Caco-2 (cell line): ENCODE measurements at regions not wholly inside any gene's neighbourhood (a gene's known extent, or its start where the extent isn't known, plus 50 kb on each side); places are given as distances from the start of the nearest gene placed in this dataset.
A peak's percentile ranks its signal among the peaks of the same experiment; 100 is the strongest.

Experiments
- BruUV-seq: library from RNA; stranded (reverse); fragments of 400-500 nt; replicated peaks from 2 replicates; lab custom pipeline; 2021; lab: Mats Ljungman, UMichigan
- CTCF ChIA-PET: fragments of 300-600 bp; sonication (Branson Sonifier 250); formaldehyde crosslinking; loops from one replicate; lab custom pipeline; 2022; ENCODE audit warnings: antibody characterized with exemption; lab: Charles Lee
- POLR2A ChIA-PET: fragments of 300-600 bp; sonication (Branson Sonifier 250); formaldehyde crosslinking; loops from one replicate; lab custom pipeline; 2022; ENCODE audit warnings: antibody characterized with exemption; lab: Charles Lee
- DNase-seq, 2 experiments: peaks; one replicate each; pipeline versions ENCODE4 v3.0.0 to v3.0.0-alpha.2; 2020 to 2022
- H3K27me3 ChIP-seq: replicated peaks from 2 replicates; pipeline ENCODE4 v1.6.0; 2011; ENCODE audit warnings: low read length; ENCODE audit not compliant: control insufficient read depth, insufficient read depth
- H3K36me3 ChIP-seq: 2 replicates; pipeline ENCODE4 v1.5.1; 2011; ENCODE audit warnings: low read length; ENCODE audit not compliant: control insufficient read depth, insufficient read depth
- H3K4me1 ChIP-seq: fragments of 250-450 bp; sonication (Bioruptor Pico); 2 replicates; pipeline ENCODE4 v1.5.1; 2020; ENCODE audit warnings: mild to moderate bottlenecking
- H3K4me3 ChIP-seq: 2 replicates; pipeline ENCODE4 v1.5.1; 2011; ENCODE audit warnings: low read depth, mild to moderate bottlenecking, control low read depth, low read length
- H3K9me3 ChIP-seq: fragments of 250-450 bp; sonication (Bioruptor Pico); 2 replicates; pipeline ENCODE4 v1.5.1; 2020; ENCODE audit warnings: mild to moderate bottlenecking, moderate library complexity
- H3K27ac Mint-ChIP-seq: one replicate; pipeline ENCODE4 v1.8.0; 2022; ENCODE audit warnings: mixed read lengths; ENCODE audit not compliant: unreplicated experiment
- H3K27me3 Mint-ChIP-seq: one replicate; pipeline ENCODE4 v1.8.0; 2022; ENCODE audit warnings: mixed read lengths; ENCODE audit not compliant: insufficient read depth, unreplicated experiment
- H3K36me3 Mint-ChIP-seq: one replicate; pipeline ENCODE4 v1.8.0; 2022; ENCODE audit warnings: mild to moderate bottlenecking, mixed read lengths; ENCODE audit not compliant: insufficient read depth, unreplicated experiment
- H3K4me1 Mint-ChIP-seq: one replicate; pipeline ENCODE4 v1.8.0; 2022; ENCODE audit warnings: low read depth, mixed read lengths; ENCODE audit not compliant: unreplicated experiment
- H3K4me3 Mint-ChIP-seq: one replicate; pipeline ENCODE4 v1.8.0; 2022; ENCODE audit warnings: mild to moderate bottlenecking, moderate library complexity, mixed read lengths; ENCODE audit not compliant: unreplicated experiment
- H3K9me3 Mint-ChIP-seq: one replicate; pipeline ENCODE4 v1.8.0; 2022; ENCODE audit warnings: mixed read lengths; ENCODE audit not compliant: unreplicated experiment
- intact Hi-C: fragments of 100-400 bp; cut with micrococcal nuclease; formaldehyde crosslinking; loops from one replicate; pipeline ENCODE4 v1.10.0; 2022; ENCODE audit not compliant: unreplicated experiment
- TF ChIP-seq, protein P1 (sequence below), 2 experiments: fragments of 200-600 bp in 1 of 2; IDR thresholded peaks; 1 replicate in 1 of 2; 2 replicates in 1 of 2; pipeline versions ENCODE4 v1.5.1 to v1.8.0; 2011 to 2022; ENCODE audit warnings: antibody characterized with exemption in 1 of 2, control low read depth in 1 of 2, inconsistent platforms in 1 of 2, low read depth in 1 of 2, low read length in 1 of 2, mild to moderate bottlenecking in 1 of 2, moderate library complexity in 1 of 2; ENCODE audit not compliant: insufficient read depth in 1 of 2, severe bottlenecking in 1 of 2, unreplicated experiment in 1 of 2

DNA sequence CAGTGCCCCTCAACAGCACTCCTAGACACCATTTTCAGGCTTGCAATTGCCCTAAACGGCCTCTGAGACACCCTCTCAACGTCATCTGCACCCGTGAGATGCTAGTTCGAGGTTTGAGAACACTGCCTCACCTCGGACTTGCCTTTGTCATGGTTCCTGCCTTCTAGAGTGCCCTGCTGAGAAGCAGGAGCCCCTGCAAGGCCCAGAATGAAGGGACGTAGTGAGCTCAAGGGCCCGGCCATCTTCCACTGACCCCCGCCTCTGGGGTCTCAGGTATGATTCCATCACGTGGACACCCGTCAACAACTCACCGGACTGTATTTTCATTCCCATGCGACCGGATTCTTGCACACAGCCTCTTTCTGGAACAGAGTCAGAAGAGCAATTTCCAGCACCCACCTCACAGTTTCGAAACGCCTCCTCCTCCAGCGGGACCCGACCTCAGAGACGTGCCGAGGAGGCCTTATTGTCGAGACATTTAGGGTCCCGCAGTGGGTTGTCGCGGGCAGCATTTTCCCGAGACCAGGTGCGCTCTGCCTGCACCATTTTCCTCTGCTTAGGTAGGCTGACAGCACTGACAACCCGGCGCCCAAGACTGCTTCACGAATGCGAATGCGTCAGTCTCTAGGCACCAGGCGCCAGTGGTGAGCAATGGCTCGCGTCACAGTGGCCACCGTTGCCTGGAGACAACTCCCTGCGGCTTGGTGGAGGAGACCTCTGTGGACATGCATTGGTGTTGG, 999.9 kb downstream of the KCNJ18 start:
- Mint-ChIP-seq H3K4me3 (no peak overlapping the region), H3K27ac (no peak overlapping the region), H3K27me3 (no peaks in the 10 kb centered on the region), H3K9me3 (peaks cover 18% of the 10 kb centered on the region), H3K4me1 (no peaks in the 10 kb centered on the region), H3K36me3 (no peaks in the 10 kb centered on the region)
- ChIA-PET CTCF (no interaction called here), POLR2A (no interaction called here)
- Histone ChIP-seq H3K27me3 (no peaks in the 10 kb centered on the region), H3K4me3 (no peak overlapping the region), H3K4me1 (no peaks in the 10 kb centered on the region), H3K36me3 (no peaks in the 10 kb centered on the region), H3K9me3 (0 out of 2 replicates have a peak, but pooled peaks cover 9% of the 10 kb centered on the region)
- intact Hi-C loops, result no loop called here
- no peak for DNase-seq
- TF ChIP-seq, protein P1, sequence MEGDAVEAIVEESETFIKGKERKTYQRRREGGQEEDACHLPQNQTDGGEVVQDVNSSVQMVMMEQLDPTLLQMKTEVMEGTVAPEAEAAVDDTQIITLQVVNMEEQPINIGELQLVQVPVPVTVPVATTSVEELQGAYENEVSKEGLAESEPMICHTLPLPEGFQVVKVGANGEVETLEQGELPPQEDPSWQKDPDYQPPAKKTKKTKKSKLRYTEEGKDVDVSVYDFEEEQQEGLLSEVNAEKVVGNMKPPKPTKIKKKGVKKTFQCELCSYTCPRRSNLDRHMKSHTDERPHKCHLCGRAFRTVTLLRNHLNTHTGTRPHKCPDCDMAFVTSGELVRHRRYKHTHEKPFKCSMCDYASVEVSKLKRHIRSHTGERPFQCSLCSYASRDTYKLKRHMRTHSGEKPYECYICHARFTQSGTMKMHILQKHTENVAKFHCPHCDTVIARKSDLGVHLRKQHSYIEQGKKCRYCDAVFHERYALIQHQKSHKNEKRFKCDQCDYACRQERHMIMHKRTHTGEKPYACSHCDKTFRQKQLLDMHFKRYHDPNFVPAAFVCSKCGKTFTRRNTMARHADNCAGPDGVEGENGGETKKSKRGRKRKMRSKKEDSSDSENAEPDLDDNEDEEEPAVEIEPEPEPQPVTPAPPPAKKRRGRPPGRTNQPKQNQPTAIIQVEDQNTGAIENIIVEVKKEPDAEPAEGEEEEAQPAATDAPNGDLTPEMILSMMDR (IDR thresholded peaks at IDR 0.05; ENCODE audit: insufficient read depth in 1 of 2, low read depth in 1 of 2, low read length in 1 of 2, severe bottlenecking in 1 of 2, unreplicated experiment in 1 of 2), result no peak
- BruUV-seq, result no TSS peak

DNA sequence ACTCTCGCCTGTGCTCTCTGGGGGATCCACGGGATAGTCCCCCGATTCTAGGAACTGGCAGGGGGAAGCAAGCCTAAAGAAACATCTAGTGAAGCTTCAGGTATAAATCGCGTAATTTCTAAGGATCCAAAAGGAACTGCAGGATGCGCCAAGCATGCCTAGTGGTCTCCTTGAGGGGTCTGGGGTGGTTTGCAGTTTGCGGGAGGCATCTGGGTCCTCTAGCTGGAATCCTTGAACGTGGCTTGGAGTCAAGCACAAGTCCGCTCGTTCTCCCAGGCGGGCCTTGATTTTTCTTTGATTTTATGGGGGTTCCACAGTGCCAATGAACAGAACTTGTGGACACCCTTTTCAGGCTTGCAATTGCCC, 1000.5 kb downstream of the KCNJ18 start:
- H3K4me3 ChIP-seq, result no peak overlapping the region
- TF ChIP-seq, protein P1 (IDR thresholded peaks at IDR 0.05; ENCODE audit: insufficient read depth in 1 of 2, low read depth in 1 of 2, low read length in 1 of 2, severe bottlenecking in 1 of 2, unreplicated experiment in 1 of 2), result no peak
- Mint-ChIP-seq H3K36me3 (no peaks in the 10 kb centered on the region), H3K4me1 (no peaks in the 10 kb centered on the region), H3K27me3 (no peaks in the 10 kb centered on the region), H3K4me3 (no peak overlapping the region), H3K27ac (no peak overlapping the region), H3K9me3 (peaks cover 18% of the 10 kb centered on the region)
- H3K36me3 ChIP-seq, result no peaks in the 10 kb centered on the region
- no TSS peak for BruUV-seq
- no peaks in the 10 kb centered on the region for H3K4me1 ChIP-seq
- POLR2A ChIA-PET, result no interaction called here
- 0 out of 2 replicates have a peak, but pooled peaks cover 9% of the 10 kb centered on the region for H3K9me3 ChIP-seq
- H3K27me3 ChIP-seq, result no peaks in the 10 kb centered on the region
- no peak for DNase-seq
- intact Hi-C loops, result no loop called here
- CTCF ChIA-PET, result no interaction called here

DNA sequence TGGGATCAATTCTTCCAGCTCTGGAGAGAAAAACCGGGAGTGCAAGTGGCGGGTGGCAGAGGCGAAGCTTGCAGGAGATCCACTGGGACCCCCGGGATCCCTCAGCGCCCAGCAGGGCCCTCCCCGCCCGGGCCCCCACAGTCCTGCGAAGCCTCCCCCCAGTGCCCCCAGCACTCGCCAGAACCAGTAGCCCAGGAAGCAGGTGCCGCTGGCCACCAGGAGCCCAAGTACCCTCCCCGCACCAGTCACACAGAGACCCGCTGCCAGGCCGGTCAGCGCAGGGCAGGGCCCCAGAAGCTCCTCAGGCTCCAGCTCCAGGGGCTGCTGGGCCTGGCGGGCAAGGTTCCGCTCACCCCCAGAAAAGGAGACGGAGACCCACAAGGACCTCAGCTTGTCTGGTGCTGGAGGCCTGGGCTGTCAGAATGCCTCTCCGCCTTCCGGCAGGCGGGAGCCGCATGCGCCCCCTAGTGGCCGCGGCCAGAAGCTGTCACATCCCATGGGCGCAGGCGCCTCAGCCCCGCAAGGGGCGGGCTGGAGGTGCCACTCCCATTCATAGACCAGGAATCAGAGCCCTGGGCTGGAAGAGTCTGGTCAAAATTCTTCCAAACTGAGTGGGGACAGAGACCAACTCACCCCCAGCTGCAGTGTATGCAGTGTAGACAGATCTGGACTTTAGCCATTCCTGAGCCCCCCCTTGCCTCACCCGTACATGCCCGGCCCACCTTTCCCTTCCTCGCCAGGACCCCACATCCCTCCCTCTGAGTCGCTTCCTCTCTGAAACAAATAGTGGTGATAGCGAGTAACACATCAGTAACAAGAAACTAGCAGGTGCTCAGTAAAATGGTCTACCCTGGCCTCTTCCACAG, 1002.3 kb downstream of the KCNJ18 start:
- H3K36me3 ChIP-seq, result no peaks in the 10 kb centered on the region
- TF ChIP-seq, protein P1 (IDR thresholded peaks at IDR 0.05; ENCODE audit: insufficient read depth in 1 of 2, low read depth in 1 of 2, low read length in 1 of 2, severe bottlenecking in 1 of 2, unreplicated experiment in 1 of 2), result peak; percentile 17 to 25
- Mint-ChIP-seq H3K4me3 (no peak overlapping the region), H3K27me3 (no peaks in the 10 kb centered on the region), H3K27ac (no peak overlapping the region), H3K36me3 (no peaks in the 10 kb centered on the region), H3K4me1 (no peaks in the 10 kb centered on the region), H3K9me3 (peaks cover 18% of the 10 kb centered on the region)
- ChIA-PET CTCF (no interaction called here), POLR2A (no interaction called here)
- no peaks in the 10 kb centered on the region for H3K4me1 ChIP-seq
- no TSS peak for BruUV-seq
- 0 out of 2 replicates have a peak, but pooled peaks cover 8% of the 10 kb centered on the region for H3K9me3 ChIP-seq
- DNase-seq, result peak in 1 of 2 experiments; percentile 11
- intact Hi-C loops, result no loop called here
- H3K4me3 ChIP-seq, result no peak overlapping the region
- H3K27me3 ChIP-seq, result no peaks in the 10 kb centered on the region
